ENCODE measurements at regions not wholly inside any gene's neighbourhood (a gene's known extent, or its start where the extent isn't known, plus 50 kb on each side); places are given as distances from the start of the nearest gene placed in this dataset.
"Not testable (repeated sequence)": the region's sequence is repeated elsewhere in the genome, so short reads cannot be mapped to it uniquely, and the experiment has no call there.

GRCh38 chr2:122033778-122034177 is 278.3 kb downstream of the TSN start:
- H3K4me3 ChIP-seq (ENCODE audit: low read depth, low read length) = no peak overlapping the region
- no peak for TF ChIP-seq CTCF (IDR thresholded peaks at IDR 0.05; ENCODE audit: low read depth, low read length)
- DNase-seq (ENCODE audit: low read depth, low spot score) = no peak
- in situ Hi-C loops (cut with HindIII; ENCODE audit: low sequenced_read_pairs) = no loop called here

DNA sequence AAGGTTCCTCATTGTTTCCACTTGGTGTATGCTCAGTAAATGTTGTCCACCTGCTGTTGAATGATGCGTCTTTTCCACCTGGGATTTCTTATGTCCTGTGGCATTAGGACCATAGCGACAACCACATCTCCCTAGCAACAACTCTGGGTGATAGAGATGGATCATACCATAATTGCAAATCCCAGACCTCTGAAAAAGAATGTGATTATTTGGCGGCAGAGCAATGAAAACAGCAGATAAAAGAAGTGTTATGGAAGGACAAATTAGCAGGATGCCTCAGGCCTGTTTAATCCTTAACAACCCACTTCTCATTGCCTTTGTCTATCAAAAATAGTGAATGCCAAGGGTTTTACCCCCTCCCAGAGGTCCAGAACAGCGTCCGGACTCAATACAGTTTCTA is 278.9 kb downstream of the TSN start:
- no peak for TF ChIP-seq CTCF (IDR thresholded peaks at IDR 0.05; ENCODE audit: low read depth, low read length)
- in situ Hi-C loops (cut with HindIII; ENCODE audit: low sequenced_read_pairs) = no loop called here
- H3K4me3 ChIP-seq (ENCODE audit: low read depth, low read length) = no peak overlapping the region
- no peak for DNase-seq (ENCODE audit: low read depth, low spot score)

GRCh38 chr2:122034777-122035176 is 279.3 kb downstream of the TSN start:
- no peak for DNase-seq (ENCODE audit: low read depth, low spot score)
- H3K4me3 ChIP-seq (ENCODE audit: low read depth, low read length) = no peak overlapping the region
- in situ Hi-C loops (cut with HindIII; ENCODE audit: low sequenced_read_pairs) = no loop called here
- no peak for TF ChIP-seq CTCF (IDR thresholded peaks at IDR 0.05; ENCODE audit: low read depth, low read length)

DNA sequence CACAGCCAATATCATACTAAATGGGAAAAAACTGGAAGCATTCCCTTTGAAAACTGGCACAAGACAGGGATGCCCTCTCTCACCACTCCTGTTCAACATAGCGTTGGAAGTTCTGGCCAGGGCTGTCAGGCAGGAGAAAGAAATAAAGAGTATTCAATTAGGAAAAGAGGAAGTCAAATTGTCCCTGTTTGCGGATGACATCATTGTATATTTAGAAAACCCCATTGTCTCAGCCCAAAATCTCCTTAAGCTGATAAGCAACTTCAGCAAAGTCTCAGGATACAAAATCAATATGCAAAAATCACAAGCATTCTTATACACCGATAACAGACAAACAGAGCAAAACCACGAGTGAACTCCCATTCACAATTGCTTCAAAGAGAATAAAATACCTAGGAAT is 283.4 kb downstream of the TSN start:
- DNase-seq (ENCODE audit: low read depth, low spot score); in situ Hi-C loops (cut with HindIII; ENCODE audit: low sequenced_read_pairs); H3K4me3 ChIP-seq (ENCODE audit: low read depth, low read length): not testable (repeated sequence)

DNA sequence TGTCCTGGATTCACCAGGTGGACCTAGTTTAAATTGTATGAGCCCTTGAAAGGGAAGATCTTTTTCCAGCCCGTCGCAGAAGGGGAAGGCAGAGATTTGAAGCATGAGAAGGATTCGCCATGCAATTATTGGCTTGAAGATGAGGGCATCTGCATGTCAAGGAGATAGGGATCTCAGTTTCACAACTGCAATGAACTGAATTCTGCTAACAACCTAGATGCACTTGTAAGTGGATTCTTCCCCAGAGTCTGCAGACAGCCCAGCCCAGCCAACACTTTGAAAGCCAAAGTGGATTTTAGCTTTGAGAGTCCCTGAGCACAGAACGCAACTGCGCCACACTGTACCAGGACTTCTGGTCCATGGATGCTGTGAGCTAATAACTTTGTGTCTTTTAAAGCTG is 286.0 kb downstream of the TSN start:
- H3K4me3 ChIP-seq (ENCODE audit: low read depth, low read length) = no peak overlapping the region
- DNase-seq (ENCODE audit: low read depth, low spot score) = no peak
- no peak for TF ChIP-seq CTCF (IDR thresholded peaks at IDR 0.05; ENCODE audit: low read depth, low read length)
- in situ Hi-C loops (cut with HindIII; ENCODE audit: low sequenced_read_pairs) = no loop called here

DNA sequence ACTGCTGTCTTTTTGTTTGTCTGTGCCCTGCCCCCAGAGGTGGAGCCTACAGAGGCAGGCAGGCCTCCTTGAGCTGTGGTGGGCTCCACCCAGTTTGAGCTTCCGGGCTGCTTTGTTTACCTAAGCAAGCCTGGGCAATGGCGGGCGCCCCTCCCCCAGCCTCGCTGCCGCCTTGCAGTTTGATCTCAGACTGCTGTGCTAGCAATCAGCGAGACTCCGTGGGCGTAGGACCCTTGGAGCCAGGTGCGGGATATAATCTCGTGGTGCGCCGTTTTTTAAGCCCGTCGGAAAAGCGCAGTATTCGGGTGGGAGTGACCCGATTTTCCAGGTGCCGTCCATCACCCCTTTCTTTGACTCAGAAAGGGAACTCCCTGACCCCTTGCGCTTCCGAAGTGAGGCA is 296.2 kb downstream of the TSN start:
- H3K4me3 ChIP-seq (ENCODE audit: low read depth, low read length); in situ Hi-C loops (cut with HindIII; ENCODE audit: low sequenced_read_pairs); DNase-seq (ENCODE audit: low read depth, low spot score): not testable (repeated sequence)

DNA sequence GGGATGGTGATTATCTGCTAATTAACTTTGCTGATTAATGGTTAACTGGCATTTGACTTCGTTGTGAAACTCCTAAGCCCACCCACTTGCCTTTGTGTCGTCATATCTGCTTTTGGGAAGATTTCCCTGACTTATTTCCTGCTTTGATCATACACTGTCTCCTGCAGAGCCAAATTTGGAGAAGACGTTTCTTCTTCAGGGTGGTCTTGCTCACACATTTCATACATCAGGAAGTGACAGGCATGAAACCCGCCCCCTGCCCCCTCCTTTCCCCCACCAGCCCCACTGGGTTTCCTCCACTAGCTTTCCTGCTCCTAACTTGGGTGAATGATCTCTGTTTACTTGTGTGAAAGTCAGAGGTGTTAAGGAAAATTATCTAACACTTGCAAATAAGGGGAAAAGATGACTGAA is 300.1 kb downstream of the TSN start:
- H3K4me3 ChIP-seq (ENCODE audit: low read depth, low read length) = no peak overlapping the region
- DNase-seq (ENCODE audit: low read depth, low spot score) = no peak
- TF ChIP-seq CTCF (IDR thresholded peaks at IDR 0.05; ENCODE audit: low read depth, low read length) = no peak
- in situ Hi-C loops (cut with HindIII; ENCODE audit: low sequenced_read_pairs) = no loop called here

DNA sequence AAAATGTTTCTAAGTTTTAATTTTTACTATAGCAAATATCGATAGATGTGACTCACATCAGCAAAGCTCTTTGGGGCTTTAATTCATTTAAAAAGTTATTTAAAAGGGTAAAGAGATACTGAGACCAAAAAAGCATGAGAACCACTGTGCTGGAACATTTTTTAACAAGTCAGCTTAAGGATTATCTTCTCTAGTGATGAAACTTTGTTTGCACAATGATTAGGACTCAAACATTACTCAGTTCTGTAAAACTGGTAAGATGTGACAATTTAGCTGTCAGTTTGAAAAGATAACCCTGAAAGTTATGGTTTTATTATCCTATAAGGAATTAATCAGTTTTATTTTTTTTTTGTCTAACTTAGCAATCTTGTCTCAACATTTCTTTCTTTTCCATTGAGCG is 301.4 kb downstream of the TSN start:
- no peak overlapping the region for H3K4me3 ChIP-seq (ENCODE audit: low read depth, low read length)
- in situ Hi-C loops (cut with HindIII; ENCODE audit: low sequenced_read_pairs) = no loop called here
- DNase-seq (ENCODE audit: low read depth, low spot score) = no peak
- no peak for TF ChIP-seq CTCF (IDR thresholded peaks at IDR 0.05; ENCODE audit: low read depth, low read length)

All from astrocyte of the spinal cord (primary cell).